ENCODE measurements at regions not wholly inside any gene's neighbourhood (a gene's known extent, or its start where the extent isn't known, plus 50 kb on each side); places are given as distances from the start of the nearest gene placed in this dataset.

GRCh38 chrX:45788315-45788714 is 587.6 kb upstream of the DIPK2B start:
- TF ChIP-seq, protein P1, sequence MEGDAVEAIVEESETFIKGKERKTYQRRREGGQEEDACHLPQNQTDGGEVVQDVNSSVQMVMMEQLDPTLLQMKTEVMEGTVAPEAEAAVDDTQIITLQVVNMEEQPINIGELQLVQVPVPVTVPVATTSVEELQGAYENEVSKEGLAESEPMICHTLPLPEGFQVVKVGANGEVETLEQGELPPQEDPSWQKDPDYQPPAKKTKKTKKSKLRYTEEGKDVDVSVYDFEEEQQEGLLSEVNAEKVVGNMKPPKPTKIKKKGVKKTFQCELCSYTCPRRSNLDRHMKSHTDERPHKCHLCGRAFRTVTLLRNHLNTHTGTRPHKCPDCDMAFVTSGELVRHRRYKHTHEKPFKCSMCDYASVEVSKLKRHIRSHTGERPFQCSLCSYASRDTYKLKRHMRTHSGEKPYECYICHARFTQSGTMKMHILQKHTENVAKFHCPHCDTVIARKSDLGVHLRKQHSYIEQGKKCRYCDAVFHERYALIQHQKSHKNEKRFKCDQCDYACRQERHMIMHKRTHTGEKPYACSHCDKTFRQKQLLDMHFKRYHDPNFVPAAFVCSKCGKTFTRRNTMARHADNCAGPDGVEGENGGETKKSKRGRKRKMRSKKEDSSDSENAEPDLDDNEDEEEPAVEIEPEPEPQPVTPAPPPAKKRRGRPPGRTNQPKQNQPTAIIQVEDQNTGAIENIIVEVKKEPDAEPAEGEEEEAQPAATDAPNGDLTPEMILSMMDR (IDR thresholded peaks at IDR 0.05; ENCODE audit: insufficient read depth, low read depth, low read length, missing control alignments): no peak
- H3K4me3 ChIP-seq (ENCODE audit: low read depth, low read length): no peak overlapping the region
- no peak for DNase-seq (ENCODE audit: low read depth)

DNA sequence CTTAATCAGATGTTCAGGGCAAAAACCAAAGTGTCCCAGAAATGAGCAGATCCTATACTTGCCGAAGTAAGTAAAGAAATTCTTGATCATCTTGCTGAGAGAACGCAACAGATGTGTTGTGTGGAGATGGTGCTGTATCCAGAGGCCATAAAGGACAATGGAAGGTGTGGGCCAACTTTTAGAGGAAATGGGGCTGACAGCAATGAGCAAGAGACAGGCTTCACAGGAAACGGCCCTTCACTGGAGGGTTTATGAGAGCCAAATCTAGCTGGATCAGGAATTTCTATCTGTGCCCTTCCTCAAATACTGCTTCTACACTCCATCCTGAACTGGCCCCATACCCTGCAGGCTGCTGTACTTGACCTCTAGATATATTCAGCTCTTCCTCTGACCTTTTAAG is 583.9 kb upstream of the DIPK2B start:
- no peak overlapping the region for H3K4me3 ChIP-seq (ENCODE audit: low read depth, low read length)
- DNase-seq (ENCODE audit: low read depth): no peak
- TF ChIP-seq, protein P1 (IDR thresholded peaks at IDR 0.05; ENCODE audit: insufficient read depth, low read depth, low read length, missing control alignments): no peak

GRCh38 chrX:45783002-45783401 is 582.3 kb upstream of the DIPK2B start:
- no peak overlapping the region for H3K4me3 ChIP-seq (ENCODE audit: low read depth, low read length)
- TF ChIP-seq, protein P1 (IDR thresholded peaks at IDR 0.05; ENCODE audit: insufficient read depth, low read depth, low read length, missing control alignments): no peak
- no peak for DNase-seq (ENCODE audit: low read depth)

DNA sequence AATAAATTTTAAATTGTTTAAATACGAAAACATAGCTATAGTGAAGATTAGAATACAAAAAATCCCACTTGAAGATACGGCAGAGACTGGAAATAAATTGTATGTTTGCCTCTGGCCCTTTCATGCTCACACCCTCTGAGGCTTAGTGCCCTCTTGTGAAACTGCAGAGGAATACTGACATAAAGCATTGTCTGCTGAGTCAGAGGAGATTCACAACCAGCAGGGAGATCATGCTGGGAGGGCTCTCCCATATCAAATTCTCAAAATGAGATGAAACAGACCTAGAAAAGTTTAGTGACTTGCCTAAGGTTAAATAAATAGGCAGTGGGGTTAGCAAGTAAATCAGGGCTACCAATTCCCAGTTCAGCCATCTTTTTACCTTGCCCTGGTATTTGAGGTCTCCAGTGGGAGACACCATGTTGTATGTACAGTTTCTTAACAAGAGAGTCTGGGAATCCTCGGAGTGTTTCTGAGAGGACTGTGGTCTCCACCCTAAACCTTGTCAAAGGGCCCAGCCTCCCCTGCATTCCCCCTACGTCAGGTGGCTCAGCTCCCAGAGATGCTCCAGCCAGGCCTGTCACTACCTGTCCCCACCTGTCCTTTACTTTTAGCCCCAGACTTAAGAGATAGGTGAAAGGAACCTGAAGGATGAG is 581.4 kb upstream of the DIPK2B start:
- H3K4me3 ChIP-seq (ENCODE audit: low read depth, low read length): no peak overlapping the region
- TF ChIP-seq, protein P1 (IDR thresholded peaks at IDR 0.05; ENCODE audit: insufficient read depth, low read depth, low read length, missing control alignments): no peak
- DNase-seq (ENCODE audit: low read depth): no peak

DNA sequence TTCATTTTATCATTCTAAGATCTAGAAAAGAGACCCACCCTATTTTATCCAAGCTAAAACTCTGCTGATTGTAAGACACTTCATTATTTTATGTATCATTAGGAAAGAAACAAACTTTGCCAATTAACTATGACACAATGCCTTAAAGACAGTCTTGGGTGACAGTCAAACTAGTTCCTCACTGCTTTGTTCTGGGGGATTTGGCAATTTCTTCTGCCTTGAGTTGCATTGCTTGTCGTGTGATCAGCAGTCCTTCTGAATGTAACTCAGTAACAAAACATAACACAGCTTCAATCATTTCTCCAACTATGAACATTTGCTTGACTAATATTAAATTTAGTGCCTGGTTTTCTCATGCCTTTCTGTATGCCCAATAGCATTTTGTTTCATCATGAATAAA is 577.9 kb upstream of the DIPK2B start:
- DNase-seq (ENCODE audit: low read depth): no peak
- no peak overlapping the region for H3K4me3 ChIP-seq (ENCODE audit: low read depth, low read length)
- TF ChIP-seq, protein P1 (IDR thresholded peaks at IDR 0.05; ENCODE audit: insufficient read depth, low read depth, low read length, missing control alignments): no peak

DNA sequence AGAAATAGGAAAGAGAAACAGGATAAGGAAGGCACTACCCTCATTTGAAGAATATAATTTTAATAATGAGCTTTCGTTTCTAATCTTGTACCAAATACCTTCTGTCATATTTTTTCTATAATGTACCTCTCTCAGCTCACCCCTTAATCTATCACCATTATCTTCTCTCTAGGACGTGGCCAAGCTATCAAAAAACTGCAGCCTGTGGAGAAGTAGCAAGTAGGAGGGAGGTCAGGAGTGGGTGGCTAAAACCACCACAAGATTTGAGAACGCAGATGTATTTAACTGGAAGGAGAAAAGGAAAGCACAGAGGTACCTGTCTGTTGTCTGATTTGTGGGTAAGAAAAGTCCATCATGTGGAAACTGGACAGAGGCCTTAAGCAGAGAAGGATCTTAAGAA is 576.7 kb upstream of the DIPK2B start:
- no peak for DNase-seq (ENCODE audit: low read depth)
- TF ChIP-seq, protein P1 (IDR thresholded peaks at IDR 0.05; ENCODE audit: insufficient read depth, low read depth, low read length, missing control alignments): no peak
- H3K4me3 ChIP-seq (ENCODE audit: low read depth, low read length): no peak overlapping the region

DNA sequence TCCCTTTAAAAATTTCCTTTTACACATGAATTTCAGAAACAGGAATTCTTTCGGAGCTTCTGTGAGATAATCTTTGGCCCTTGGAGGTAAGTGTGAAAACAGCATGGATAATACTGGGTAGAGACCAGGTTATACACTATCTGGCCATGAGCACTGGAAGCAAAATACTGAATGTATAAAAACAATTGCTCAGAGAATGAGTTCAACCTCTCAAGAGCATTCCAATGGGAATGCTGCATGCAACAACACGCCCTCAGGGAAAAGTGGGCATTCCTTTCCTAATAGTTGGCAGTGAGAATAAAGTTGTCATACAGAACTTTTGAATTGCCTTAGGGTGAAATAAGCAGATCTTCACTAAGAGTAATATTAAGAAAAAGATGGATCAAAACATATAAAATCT is 574.8 kb upstream of the DIPK2B start:
- TF ChIP-seq, protein P1 (IDR thresholded peaks at IDR 0.05; ENCODE audit: insufficient read depth, low read depth, low read length, missing control alignments): no peak
- DNase-seq (ENCODE audit: low read depth): no peak
- no peak overlapping the region for H3K4me3 ChIP-seq (ENCODE audit: low read depth, low read length)
